ENCODE measurements at regions not wholly inside any gene's neighbourhood (a gene's known extent, or its start where the extent isn't known, plus 50 kb on each side); places are given as distances from the start of the nearest gene placed in this dataset.

DNA sequence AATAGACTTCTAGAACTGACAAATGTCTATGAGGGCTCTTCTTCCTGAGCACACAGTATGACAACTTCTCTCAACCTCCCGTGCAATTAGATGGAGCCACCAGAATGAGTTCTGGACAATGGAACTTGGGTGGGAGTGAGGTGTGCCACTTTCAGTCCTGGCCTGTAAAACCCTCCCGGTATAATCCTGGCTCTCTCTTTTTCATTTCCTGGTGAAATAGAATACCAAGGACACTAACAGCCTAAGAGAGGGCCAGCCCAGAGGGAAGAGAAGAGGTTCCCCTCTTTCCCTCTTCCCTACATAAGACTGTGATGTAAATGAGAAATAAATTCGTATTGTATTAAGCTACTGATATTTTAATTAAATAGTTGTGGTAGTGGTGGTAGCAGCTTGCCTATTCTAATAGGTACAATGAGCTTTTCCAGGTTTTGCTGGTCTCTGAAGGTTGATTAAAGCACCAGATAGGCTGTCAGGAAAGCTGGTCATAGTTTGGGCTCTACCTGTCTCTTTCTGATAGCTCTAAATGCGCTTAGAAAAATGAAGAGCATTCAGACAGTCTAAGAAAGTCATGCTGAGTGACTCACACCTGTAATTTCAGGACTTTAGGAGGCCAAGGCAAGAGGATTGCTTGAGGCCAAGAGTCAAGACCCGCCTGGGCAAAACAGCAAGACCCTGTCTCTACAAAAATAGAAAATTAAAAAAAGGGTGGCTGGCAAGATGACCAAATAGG is 108.6 kb upstream of the ZNF644 start:
- TF ChIP-seq, protein P1, sequence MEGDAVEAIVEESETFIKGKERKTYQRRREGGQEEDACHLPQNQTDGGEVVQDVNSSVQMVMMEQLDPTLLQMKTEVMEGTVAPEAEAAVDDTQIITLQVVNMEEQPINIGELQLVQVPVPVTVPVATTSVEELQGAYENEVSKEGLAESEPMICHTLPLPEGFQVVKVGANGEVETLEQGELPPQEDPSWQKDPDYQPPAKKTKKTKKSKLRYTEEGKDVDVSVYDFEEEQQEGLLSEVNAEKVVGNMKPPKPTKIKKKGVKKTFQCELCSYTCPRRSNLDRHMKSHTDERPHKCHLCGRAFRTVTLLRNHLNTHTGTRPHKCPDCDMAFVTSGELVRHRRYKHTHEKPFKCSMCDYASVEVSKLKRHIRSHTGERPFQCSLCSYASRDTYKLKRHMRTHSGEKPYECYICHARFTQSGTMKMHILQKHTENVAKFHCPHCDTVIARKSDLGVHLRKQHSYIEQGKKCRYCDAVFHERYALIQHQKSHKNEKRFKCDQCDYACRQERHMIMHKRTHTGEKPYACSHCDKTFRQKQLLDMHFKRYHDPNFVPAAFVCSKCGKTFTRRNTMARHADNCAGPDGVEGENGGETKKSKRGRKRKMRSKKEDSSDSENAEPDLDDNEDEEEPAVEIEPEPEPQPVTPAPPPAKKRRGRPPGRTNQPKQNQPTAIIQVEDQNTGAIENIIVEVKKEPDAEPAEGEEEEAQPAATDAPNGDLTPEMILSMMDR (IDR thresholded peaks at IDR 0.05; ENCODE audit: low read depth, low read length, missing control alignments), result no peak
- H3K4me3 ChIP-seq (ENCODE audit: low read depth, low read length), result no peak overlapping the region
- no peak for DNase-seq (ENCODE audit: low read depth)

GRCh38 chr1:91129458-91129857 is 107.6 kb upstream of the ZNF644 start:
- no peak for DNase-seq (ENCODE audit: low read depth)
- TF ChIP-seq, protein P1 (IDR thresholded peaks at IDR 0.05; ENCODE audit: low read depth, low read length, missing control alignments), result no peak
- no peak overlapping the region for H3K4me3 ChIP-seq (ENCODE audit: low read depth, low read length)

GRCh38 chr1:91129017-91129416 is 107.2 kb upstream of the ZNF644 start:
- H3K4me3 ChIP-seq (ENCODE audit: low read depth, low read length), result no peak overlapping the region
- no peak for DNase-seq (ENCODE audit: low read depth)
- TF ChIP-seq, protein P1 (IDR thresholded peaks at IDR 0.05; ENCODE audit: low read depth, low read length, missing control alignments), result no peak

DNA sequence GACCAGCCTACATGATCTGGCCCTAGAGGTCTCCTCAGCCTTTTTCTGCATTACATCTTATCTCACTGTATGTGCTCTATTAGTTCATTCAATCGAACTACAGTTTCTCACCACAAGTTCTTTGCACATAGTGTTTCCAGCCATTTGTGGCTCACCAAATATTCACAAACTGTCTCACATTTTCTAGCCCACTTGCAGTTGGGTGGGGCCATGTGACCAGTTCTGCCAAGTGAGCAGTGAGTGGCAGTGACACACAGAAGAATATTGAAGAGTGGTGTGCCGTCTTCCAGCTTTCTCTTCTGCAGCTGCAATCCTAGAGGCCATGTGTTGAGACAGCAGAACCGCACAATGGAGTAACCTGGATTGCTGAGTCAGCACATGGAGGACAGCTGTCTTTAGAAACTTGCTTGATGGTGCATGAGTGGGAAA is 103.2 kb upstream of the ZNF644 start:
- H3K4me3 ChIP-seq (ENCODE audit: low read depth, low read length), result no peak overlapping the region
- TF ChIP-seq, protein P1 (IDR thresholded peaks at IDR 0.05; ENCODE audit: low read depth, low read length, missing control alignments), result no peak
- DNase-seq (ENCODE audit: low read depth), result peak; percentile 12

GRCh38 chr1:91124290-91124985 is 102.6 kb upstream of the ZNF644 start:
- no peak overlapping the region for H3K4me3 ChIP-seq (ENCODE audit: low read depth, low read length)
- TF ChIP-seq, protein P1 (IDR thresholded peaks at IDR 0.05; ENCODE audit: low read depth, low read length, missing control alignments), result no peak
- DNase-seq (ENCODE audit: low read depth), result peak; percentile 19

DNA sequence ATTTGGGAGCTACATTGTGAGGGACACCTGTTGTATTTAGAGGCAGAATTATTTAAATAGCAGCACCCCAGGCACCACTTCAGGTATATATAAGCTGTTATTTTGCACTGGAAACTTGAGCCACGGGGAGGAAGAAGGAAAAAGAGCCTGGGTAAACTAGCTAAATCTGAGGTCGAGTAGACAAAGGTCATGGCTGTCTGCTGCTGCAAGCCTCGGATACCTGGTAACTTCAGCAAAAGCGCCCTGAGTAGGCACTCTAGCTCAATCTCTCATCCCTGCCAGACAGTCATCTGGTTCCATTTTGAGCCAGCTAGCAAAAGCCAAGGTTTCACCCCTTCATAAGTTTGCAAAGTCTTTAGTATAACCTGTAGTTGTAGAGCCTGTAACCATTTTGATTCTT is 101.9 kb upstream of the ZNF644 start:
- TF ChIP-seq, protein P1 (IDR thresholded peaks at IDR 0.05; ENCODE audit: low read depth, low read length, missing control alignments), result no peak
- no peak overlapping the region for H3K4me3 ChIP-seq (ENCODE audit: low read depth, low read length)
- no peak for DNase-seq (ENCODE audit: low read depth)
